DMS153 (cell line): ENCODE measurements at regions not wholly inside any gene's neighbourhood (a gene's known extent, or its start where the extent isn't known, plus 50 kb on each side); places are given as distances from the start of the nearest gene placed in this dataset.
A peak's percentile ranks its signal among the peaks of the same experiment; 100 is the strongest.

Experiments
- DNase-seq: peaks from one replicate; lab custom pipeline; 2025; lab: John Stamatoyannopoulos, UW

- DNase-seq: no peak
Measured at GRCh38 chr9:73459817-73460216, 308.2 kb downstream of the ANXA1 start.

GRCh38 chr9:73468716-73469115, 317.1 kb downstream of the ANXA1 start:
- DNase-seq: no peak

GRCh38 chr9:73470766-73471165, 319.1 kb downstream of the ANXA1 start:
- DNase-seq: no peak

GRCh38 chr9:73474002-73474600, 322.4 kb downstream of the ANXA1 start:
- no peak for DNase-seq

- no peak for DNase-seq
Measured at GRCh38 chr9:73474625-73475024, 323.0 kb downstream of the ANXA1 start.

- DNase-seq: no peak
Measured at GRCh38 chr9:73494894-73495293, 343.2 kb downstream of the ANXA1 start.

GRCh38 chr9:73497796-73498195, 346.1 kb downstream of the ANXA1 start:
- no peak for DNase-seq

GRCh38 chr9:73515216-73515615, 363.6 kb downstream of the ANXA1 start:
- DNase-seq: no peak

GRCh38 chr9:73523391-73523790, 371.7 kb downstream of the ANXA1 start:
- DNase-seq: no peak

- DNase-seq: no peak
Measured at GRCh38 chr9:73525350-73525749, 373.7 kb downstream of the ANXA1 start.

GRCh38 chr9:73527521-73527920, 375.9 kb downstream of the ANXA1 start:
- DNase-seq: no peak

- DNase-seq: no peak
Measured at GRCh38 chr9:73528926-73529325, 377.3 kb downstream of the ANXA1 start.

GRCh38 chr9:73529666-73530065, 378.0 kb downstream of the ANXA1 start:
- no peak for DNase-seq

GRCh38 chr9:73531051-73531532, 379.4 kb downstream of the ANXA1 start:
- no peak for DNase-seq

GRCh38 chr9:73531658-73532057, 380.0 kb downstream of the ANXA1 start:
- DNase-seq: no peak

- no peak for DNase-seq
Measured at GRCh38 chr9:73532985-73533384, 381.3 kb downstream of the ANXA1 start.

- no peak for DNase-seq
Measured at GRCh38 chr9:73536403-73536802, 384.7 kb downstream of the ANXA1 start.

GRCh38 chr9:73537561-73537960, 385.9 kb downstream of the ANXA1 start:
- DNase-seq: no peak

- DNase-seq: no peak
Measured at GRCh38 chr9:73539881-73540390, 388.3 kb downstream of the ANXA1 start.

GRCh38 chr9:73541923-73542322, 390.3 kb downstream of the ANXA1 start:
- no peak for DNase-seq

GRCh38 chr9:73543727-73544126, 392.1 kb downstream of the ANXA1 start:
- DNase-seq: no peak

GRCh38 chr9:73548201-73548600, 396.5 kb downstream of the ANXA1 start:
- peak; percentile 18 for DNase-seq

- no peak for DNase-seq
Measured at GRCh38 chr9:73549991-73550390, 398.3 kb downstream of the ANXA1 start.

GRCh38 chr9:73553295-73553694, 401.6 kb downstream of the ANXA1 start:
- DNase-seq: no peak
